ENCODE measurements at regions not wholly inside any gene's neighbourhood (a gene's known extent, or its start where the extent isn't known, plus 50 kb on each side); places are given as distances from the start of the nearest gene placed in this dataset.
"Not testable (repeated sequence)": the region's sequence is repeated elsewhere in the genome, so short reads cannot be mapped to it uniquely, and the experiment has no call there.

DNA sequence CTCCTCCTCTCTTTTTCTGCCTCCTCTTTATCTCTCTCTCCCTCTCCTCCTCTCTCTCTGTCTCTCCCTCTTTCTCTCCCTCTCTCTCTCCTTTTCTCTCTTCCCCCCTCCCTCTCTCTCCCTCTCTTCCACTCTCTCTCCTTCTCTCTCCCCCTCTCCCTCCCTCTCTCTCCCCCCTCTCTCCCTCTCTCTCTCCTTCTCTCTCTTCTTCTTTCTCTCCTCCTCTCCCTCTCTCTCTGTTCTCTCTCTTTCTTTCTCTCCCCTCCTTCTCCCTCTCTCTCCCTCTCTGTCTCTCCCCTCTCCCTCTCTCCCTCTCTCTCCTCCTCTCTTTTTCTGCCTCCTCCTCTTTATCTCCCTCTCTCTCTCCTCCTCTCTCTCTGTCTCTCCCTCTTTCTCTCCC is 197.4 kb downstream of the UQCRFS1 start:
- DNase-seq (ENCODE audit: low read depth in 2 of 3, low spot score in 1 of 3): no peak

- no peak for DNase-seq (ENCODE audit: low read depth in 2 of 3, low spot score in 1 of 3)
These were observed 198.0 kb downstream of the UQCRFS1 start for GRCh38 chr19:29014857-29015436.

GRCh38 chr19:29013988-29014387 is 199.0 kb downstream of the UQCRFS1 start:
- DNase-seq (ENCODE audit: low read depth in 2 of 3, low spot score in 1 of 3): no peak

DNA sequence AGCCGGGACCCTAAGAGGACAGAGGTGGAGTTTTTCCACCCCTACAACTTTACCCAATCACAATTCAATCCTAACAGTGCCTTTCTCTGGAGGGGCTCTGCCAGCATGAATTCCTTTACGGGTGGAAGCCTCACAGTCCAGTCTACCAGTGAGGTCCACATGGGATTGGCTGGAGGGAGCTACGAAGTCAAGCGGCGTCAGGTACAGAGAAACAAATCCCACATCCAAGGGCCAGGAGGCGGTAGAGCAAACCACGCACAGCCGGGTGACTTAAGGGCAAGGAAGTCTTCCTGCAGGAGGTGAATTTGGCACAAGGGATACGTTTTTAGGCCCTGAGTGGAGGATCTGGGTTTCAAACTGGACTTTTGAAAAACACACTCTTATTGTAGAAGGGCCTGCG is 199.6 kb downstream of the UQCRFS1 start:
- DNase-seq (ENCODE audit: low read depth in 2 of 3, low spot score in 1 of 3): no peak

GRCh38 chr19:29012457-29012856 is 200.5 kb downstream of the UQCRFS1 start:
- DNase-seq (ENCODE audit: low read depth in 2 of 3, low spot score in 1 of 3): no peak

DNA sequence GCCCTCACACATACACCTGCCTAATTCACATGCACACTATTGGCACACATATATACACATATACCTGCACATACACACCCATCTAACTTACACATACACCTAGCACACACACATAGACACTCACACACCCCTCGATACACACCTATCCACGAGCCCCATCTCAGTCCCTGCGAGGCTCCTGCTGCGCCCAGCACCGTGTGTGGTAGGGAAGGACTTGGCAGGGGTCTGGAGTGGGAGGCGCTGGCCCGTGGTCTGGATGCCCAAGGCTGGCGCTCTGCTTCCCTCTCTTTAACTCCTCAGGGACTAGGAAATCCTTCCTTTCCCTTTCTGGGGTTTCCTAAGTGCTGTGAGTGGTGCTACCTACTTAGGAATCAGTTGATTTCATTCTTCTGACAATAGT is 202.7 kb downstream of the UQCRFS1 start:
- DNase-seq (ENCODE audit: low read depth in 2 of 3, low spot score in 1 of 3): no peak

DNA sequence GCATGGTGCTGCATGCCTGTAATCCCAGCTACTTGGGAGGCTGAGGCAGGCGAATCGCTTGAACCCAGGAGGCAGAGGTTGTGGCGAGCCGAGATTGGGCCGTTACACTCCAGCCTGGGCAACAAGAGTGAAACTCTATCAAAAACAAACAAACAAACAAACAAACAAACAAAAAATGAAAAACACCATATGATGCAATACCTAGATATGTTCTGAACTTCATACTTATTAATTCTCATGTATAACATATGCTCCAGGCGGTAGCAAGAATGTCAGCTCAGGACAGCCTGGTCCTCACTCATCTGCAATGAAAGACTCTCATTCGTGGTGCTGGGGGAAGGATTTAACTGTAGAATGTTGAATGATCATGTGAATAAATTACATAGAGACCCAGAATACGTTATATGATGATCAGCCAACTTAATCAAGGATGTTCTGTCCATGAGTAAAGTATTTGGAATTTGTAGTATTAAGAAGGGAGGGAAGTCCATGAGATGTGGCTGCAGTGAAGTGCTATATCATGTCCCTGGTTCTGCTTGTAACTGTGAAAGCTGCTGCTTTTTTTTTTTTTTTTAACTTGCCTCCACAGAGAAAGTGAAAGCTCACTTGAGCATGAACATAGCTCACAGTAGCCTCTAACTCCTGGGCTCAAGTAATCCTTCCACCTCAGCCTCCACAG is 206.8 kb downstream of the UQCRFS1 start:
- no peak for DNase-seq (ENCODE audit: low read depth in 2 of 3, low spot score in 1 of 3)

DNA sequence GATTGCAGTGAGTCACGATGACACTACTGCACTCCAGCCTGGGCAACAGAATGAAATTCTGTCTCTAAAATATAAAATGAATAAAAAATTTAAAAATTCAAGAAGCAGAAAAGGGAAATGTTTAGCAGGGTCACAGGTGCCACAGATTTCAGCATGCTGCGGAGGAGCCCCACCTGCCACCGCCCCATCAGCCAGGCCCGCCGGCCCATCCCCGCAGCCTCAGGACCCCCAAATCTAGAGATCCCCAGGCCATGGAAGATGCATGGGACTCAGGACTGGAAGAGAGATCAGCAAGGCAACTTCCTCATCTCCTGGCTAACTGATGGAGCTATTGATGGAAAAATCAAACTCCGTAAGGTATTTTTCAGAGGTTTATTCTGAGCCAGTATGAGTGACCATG is 208.2 kb downstream of the UQCRFS1 start:
- DNase-seq (ENCODE audit: low read depth in 2 of 3, low spot score in 1 of 3): no peak

- DNase-seq (ENCODE audit: low read depth in 2 of 3, low spot score in 1 of 3): no peak
These were observed 209.1 kb downstream of the UQCRFS1 start for GRCh38 chr19:29003641-29004409.

GRCh38 chr19:29002336-29002735 is 210.6 kb downstream of the UQCRFS1 start:
- no peak for DNase-seq (ENCODE audit: low read depth in 2 of 3, low spot score in 1 of 3)

DNA sequence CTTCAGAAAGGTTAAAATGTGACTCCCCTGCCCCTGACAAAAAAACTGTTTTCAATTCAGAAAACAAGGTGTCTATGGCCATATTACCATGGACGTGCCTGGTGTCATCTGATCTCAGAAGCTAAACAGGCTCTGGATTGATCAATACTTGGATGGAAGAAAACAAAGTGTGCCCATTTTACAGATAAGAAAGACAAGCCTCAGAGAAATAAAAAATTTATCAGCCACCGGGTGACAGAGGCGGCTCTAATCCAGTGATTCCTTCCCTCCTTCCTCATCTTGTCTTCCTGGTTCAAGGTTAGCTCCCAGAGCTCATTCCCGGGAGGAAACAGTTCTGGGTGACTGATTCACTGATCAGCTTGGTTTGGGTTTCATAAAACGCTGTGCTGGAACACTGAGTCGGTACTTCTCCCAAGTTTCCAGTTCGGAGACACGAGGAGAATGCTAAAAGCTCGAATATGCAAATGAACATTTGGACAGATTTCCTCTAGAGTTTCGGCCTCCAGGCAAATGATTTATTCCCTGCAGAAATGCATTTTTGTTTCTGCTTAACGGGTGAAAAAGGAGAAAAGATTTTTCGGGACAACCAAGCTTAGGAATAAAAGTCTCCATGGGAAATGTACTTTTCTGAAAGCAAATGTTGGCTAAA is 211.2 kb downstream of the UQCRFS1 start:
- DNase-seq (ENCODE audit: low read depth in 2 of 3, low spot score in 1 of 3): no peak

DNA sequence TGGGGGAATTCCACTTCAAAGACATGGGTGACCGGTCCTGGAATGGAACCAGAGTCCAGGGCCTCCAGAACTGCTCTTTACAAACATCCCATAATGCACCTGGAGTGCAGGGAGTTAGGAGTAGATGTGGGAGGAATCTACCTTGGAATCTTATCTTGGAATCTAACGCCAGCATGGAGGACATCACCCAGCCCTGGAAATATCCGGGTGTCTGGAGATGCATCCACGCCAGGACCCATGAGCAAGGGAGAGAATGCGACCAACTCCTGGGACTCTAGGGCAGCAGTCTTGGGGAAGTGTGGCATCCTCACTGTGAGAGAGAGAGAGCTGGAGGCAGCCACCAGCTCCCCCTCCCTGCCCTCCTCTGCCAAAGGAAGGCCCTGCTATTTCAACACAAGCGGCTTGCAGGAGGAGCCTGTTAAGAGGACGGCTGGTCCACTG is 211.8 kb downstream of the UQCRFS1 start:
- DNase-seq (ENCODE audit: low read depth in 2 of 3, low spot score in 1 of 3): no peak

DNA sequence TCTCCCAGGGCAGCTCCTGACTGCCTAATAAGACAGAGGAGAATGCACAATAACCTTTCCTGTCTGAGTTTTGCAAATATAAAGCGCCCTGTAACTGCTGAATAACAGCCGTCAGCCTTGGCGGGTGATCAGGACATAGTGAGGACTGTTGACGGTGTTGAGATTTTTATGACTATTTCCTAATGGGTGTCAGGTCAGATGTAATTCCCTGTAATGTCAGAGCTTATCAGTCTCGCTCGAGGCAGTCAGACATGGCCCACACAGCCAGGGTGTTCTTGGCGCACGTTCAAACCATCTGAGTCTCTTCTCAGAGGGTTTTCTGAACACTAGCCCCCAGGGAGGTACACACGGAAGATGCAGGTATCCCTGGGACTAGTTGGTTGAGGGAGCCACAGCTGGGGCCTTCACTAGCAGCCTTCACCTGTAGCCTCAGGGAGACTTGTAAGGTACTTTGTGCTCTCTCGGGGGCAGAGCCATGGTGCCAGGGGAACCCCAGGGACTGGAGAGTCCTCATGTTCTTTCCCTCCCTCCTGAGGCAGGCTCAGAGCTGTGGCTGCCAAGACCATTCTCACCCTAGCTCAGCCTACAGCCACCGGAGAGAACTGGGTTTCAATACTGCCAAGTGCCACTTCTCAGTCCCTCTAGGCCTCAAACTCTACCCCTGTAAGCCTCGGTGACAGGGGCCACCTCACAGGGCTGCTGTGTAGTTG is 213.1 kb downstream of the UQCRFS1 start:
- no peak for DNase-seq (ENCODE audit: low read depth in 2 of 3, low spot score in 1 of 3)

DNA sequence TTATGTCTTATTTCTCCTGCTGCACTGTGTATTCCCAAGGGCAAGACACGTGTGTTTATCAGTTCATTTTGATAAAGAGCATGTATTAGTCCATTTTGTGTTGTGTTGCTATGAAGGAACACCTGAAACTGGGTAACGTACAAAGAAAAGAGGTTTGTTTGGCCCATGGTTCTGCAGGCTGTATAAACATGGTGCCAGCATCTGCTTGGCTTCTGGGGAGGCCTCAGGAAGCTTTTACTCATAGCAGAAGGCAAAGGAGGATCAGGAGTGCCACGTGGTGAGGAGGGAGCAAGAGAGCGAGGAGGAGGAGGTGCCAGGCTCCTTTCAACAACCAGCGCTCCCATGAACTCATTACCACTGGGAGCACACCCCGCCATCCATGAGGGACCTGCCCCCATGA is 214.0 kb downstream of the UQCRFS1 start:
- DNase-seq (ENCODE audit: low read depth in 2 of 3, low spot score in 1 of 3): no peak

DNA sequence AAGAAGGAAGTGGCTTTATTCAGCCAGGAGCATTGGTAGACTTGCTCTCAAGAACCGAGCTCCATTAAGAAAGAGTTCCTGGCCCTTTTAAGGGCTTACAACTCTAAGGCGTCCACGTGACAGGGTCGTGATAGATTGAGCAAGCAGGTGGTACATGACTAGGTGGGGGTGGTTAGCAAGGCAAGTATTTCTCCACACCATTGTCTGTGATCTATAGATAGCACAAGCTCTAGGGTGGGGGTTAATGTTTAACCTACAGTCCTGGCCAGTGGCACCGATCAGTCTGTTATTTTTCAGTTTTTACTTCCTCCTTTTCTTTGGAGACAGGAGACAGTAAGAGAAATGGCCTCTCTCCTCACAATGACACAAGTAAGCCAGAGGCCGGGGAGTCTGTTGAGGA is 215.1 kb downstream of the UQCRFS1 start:
- not testable (repeated sequence) for DNase-seq (ENCODE audit: low read depth in 2 of 3, low spot score in 1 of 3)

DNA sequence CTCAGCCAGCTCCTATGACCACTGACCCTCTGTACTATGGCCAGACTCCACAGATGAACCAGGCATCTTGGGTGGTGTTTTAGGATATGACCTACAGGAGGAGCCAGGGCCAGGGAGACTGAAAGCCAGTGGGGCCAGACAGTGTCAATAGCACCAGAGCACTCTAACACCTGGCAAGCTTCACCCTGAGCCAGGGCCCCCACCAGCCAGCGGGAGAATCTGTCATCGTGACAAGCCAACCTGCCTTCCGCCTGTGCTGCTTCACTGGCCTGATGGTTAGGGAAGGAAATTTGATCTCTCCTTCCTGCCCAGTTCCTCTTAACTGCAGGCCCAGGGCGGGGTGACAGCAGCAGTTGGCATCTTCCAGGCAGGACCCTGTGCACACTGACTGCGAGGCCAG is 222.4 kb downstream of the UQCRFS1 start:
- DNase-seq (ENCODE audit: low read depth in 2 of 3, low spot score in 1 of 3): no peak

DNA sequence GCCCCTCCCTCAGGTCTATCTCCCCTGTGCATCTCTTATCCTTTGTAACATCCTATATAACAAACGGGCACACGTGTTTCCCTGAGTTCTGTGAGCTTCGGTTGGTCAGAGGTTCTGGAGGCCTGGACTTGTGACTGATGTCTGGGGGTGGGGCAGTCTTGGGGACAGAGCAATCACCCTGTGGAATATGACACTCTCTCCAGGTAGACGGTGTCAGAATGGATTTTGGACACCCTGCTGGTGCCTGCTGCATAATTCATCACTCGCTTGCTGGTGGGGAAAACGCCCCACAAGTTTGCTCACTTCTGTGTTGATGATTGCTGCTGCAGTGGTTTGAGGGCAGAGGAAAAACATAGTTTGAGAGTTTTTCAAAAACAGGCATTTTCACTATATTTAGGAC is 223.2 kb downstream of the UQCRFS1 start:
- DNase-seq (ENCODE audit: low read depth in 2 of 3, low spot score in 1 of 3): no peak

DNA sequence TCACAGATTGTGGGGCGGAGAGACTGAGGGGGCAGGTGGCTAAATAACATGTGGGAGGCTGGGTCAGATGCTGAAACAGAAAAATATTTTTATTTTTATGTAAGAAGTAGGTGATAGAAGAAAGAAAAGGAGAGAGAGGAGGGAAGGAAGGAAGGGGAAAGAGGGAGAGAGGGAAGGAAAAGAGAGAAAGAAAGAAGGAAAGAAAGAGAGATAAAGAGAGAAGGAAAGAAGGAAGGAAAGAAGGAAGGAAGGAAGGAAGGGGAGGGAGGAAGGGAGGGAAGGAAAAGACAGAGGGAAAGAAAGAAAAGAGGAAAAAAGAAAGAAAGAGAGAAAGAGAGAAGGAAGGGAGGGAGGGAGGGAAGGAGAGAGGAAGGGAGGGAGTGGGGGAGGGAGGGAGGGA is 224.9 kb downstream of the UQCRFS1 start:
- no peak for DNase-seq (ENCODE audit: low read depth in 2 of 3, low spot score in 1 of 3)

GRCh38 chr19:28987177-28987576 is 225.8 kb downstream of the UQCRFS1 start:
- no peak for DNase-seq (ENCODE audit: low read depth in 2 of 3, low spot score in 1 of 3)

GRCh38 chr19:28985201-28985600 is 227.8 kb downstream of the UQCRFS1 start:
- DNase-seq (ENCODE audit: low read depth in 2 of 3, low spot score in 1 of 3): no peak

DNA sequence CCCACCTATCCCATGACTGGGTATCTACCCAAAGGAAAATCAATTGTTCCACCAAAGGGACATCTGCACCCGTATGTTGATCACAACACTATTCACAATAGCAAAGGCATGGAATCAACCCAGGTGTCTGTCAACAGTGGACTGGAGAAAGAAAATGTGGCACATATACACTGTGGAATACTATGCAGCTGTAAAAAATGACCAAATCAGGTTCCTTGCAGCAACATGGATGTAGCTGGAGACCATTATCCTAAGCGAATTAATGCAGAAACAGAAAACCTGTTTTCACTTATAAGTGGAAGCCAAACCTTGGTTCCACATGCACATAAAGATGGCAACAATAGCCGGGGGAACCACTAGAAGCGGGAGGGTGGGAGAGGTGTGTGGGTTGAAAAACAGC is 228.6 kb downstream of the UQCRFS1 start:
- no peak for DNase-seq (ENCODE audit: low read depth in 2 of 3, low spot score in 1 of 3)

Data from stimulated activated CD4-positive, alpha-beta T cell treated with anti-CD3 and anti-CD28 coated beads, Interleukin-12 subunit alpha, Interleukin-12 subunit beta, amount 100 ng/mL, for 48 hours (primary cell).